C4-2B (cell line): ENCODE measurements at regions not wholly inside any gene's neighbourhood (a gene's known extent, or its start where the extent isn't known, plus 50 kb on each side); places are given as distances from the start of the nearest gene placed in this dataset.

ENCODE experiments used
- ZFX ChIP-seq: fragments of 450-650 bp; IDR thresholded peaks from 2 replicates; pipeline ENCODE4 v1.6.1; 2017
- TF ChIP-seq, protein P1 (sequence below): fragments of 450-650 bp; conservative IDR thresholded peaks from 2 replicates; pipeline ENCODE4 v1.5.1; 2017; ENCODE audit warnings: mild to moderate bottlenecking

GRCh38 chr11:37699644-37700043 is 1101.6 kb upstream of the RAG2 start:
- TF ChIP-seq, protein P1, sequence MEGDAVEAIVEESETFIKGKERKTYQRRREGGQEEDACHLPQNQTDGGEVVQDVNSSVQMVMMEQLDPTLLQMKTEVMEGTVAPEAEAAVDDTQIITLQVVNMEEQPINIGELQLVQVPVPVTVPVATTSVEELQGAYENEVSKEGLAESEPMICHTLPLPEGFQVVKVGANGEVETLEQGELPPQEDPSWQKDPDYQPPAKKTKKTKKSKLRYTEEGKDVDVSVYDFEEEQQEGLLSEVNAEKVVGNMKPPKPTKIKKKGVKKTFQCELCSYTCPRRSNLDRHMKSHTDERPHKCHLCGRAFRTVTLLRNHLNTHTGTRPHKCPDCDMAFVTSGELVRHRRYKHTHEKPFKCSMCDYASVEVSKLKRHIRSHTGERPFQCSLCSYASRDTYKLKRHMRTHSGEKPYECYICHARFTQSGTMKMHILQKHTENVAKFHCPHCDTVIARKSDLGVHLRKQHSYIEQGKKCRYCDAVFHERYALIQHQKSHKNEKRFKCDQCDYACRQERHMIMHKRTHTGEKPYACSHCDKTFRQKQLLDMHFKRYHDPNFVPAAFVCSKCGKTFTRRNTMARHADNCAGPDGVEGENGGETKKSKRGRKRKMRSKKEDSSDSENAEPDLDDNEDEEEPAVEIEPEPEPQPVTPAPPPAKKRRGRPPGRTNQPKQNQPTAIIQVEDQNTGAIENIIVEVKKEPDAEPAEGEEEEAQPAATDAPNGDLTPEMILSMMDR, result no peak
- no peak for TF ChIP-seq ZFX
